ENCODE measurements at regions not wholly inside any gene's neighbourhood (a gene's known extent, or its start where the extent isn't known, plus 50 kb on each side); places are given as distances from the start of the nearest gene placed in this dataset.

DNA sequence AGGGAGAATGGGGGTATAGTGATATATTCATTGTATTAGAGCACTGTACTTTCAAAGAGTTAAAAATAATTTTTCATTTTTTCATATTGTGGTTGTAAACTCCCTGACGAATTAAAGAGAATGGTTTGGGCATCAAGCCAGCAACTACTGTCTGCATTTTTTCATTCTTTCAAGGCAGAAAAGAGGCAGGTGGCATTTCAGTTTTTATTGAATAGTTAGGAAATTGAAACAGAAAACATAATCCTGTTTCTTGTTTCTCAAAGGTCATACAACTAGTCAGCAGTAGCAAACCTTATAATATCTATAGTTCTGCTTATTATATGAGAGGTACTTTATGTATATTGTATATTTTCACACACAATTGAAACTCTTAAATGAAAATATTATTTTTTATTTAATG is 303.9 kb upstream of the KCND2 start:
- no peak for DNase-seq (ENCODE audit: low read depth)
- TF ChIP-seq, protein P1, sequence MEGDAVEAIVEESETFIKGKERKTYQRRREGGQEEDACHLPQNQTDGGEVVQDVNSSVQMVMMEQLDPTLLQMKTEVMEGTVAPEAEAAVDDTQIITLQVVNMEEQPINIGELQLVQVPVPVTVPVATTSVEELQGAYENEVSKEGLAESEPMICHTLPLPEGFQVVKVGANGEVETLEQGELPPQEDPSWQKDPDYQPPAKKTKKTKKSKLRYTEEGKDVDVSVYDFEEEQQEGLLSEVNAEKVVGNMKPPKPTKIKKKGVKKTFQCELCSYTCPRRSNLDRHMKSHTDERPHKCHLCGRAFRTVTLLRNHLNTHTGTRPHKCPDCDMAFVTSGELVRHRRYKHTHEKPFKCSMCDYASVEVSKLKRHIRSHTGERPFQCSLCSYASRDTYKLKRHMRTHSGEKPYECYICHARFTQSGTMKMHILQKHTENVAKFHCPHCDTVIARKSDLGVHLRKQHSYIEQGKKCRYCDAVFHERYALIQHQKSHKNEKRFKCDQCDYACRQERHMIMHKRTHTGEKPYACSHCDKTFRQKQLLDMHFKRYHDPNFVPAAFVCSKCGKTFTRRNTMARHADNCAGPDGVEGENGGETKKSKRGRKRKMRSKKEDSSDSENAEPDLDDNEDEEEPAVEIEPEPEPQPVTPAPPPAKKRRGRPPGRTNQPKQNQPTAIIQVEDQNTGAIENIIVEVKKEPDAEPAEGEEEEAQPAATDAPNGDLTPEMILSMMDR (IDR thresholded peaks at IDR 0.05; ENCODE audit: low read depth, low read length, missing control alignments) = no peak
- no peak overlapping the region for H3K4me3 ChIP-seq (ENCODE audit: low read depth, low read length)

DNA sequence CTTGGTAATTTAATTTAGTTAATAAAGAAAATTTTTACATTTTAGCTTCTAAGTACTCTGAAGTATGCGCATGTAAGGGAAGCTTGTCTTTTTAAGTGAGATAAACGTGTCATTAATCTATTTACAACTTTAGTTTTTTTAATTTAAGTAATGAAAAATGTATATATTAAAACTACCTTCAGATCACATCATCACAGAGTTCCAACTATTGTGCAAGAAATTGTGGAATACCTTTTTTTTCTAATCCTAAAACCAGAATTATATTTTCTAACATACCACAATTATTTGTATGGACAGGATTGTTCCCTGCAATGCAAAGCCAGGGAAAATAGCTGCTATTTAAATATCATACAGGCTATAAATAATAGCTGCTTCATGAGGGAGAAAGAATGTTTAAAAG is 303.2 kb upstream of the KCND2 start:
- H3K4me3 ChIP-seq (ENCODE audit: low read depth, low read length) = no peak overlapping the region
- TF ChIP-seq, protein P1 (IDR thresholded peaks at IDR 0.05; ENCODE audit: low read depth, low read length, missing control alignments) = no peak
- no peak for DNase-seq (ENCODE audit: low read depth)

DNA sequence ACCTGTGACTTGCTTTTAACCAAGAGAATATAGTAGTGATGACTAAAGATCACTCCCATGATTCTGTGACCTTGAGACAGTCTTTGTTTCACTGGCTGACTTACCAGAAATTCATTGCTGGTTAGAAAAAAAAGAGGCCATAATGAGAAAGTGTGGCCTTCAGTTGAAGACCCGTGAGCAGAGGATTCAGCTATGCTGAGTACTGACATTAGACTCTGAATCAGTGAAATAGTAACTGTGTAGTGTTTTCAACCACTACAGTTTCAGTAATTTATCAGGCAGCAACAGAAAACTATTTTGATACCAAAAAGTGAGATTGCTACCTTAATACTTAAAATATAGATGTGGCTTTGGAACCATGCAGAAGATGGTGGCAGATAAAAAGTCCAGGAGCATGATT is 298.0 kb upstream of the KCND2 start:
- TF ChIP-seq, protein P1 (IDR thresholded peaks at IDR 0.05; ENCODE audit: low read depth, low read length, missing control alignments) = no peak
- DNase-seq (ENCODE audit: low read depth) = no peak
- no peak overlapping the region for H3K4me3 ChIP-seq (ENCODE audit: low read depth, low read length)

DNA sequence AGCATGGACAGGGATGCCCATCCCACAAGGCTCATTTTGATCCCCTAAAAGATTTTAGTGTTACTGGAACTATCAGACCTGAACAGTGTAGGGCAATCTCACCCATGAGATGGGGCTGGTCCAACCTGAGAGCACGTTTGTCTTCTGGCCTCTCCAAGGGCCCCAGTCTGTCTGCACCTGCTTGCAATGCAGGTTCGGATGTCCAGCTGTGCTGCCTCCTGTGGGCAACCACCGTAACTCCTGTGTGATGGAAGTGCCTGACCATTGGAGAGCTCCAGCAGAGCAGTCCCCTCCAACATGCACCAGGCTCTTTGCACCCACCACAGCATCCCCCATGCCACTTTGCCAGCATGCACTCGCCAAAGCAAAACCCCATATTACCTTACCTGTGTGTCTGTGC is 290.1 kb upstream of the KCND2 start:
- DNase-seq (ENCODE audit: low read depth) = no peak
- TF ChIP-seq, protein P1 (IDR thresholded peaks at IDR 0.05; ENCODE audit: low read depth, low read length, missing control alignments) = no peak
- no peak overlapping the region for H3K4me3 ChIP-seq (ENCODE audit: low read depth, low read length)

DNA sequence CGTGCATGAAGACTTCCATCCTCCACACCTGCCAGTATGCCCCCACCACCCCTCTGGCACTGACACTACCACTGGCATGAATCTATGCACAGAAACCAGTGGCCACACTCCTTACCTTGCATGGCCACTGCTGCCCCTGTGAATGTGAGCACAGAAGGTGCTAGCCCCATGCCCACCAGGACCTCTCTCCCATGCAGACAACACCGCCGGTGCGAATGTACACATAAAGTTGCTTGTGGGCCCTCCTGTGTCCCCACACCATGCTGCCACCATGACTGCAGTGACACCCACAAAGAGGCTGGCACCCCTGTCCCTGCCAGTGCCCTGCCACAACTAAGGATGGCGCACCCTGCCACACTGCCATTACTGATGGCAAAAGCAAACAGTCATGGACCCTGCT is 289.5 kb upstream of the KCND2 start:
- no peak overlapping the region for H3K4me3 ChIP-seq (ENCODE audit: low read depth, low read length)
- TF ChIP-seq, protein P1 (IDR thresholded peaks at IDR 0.05; ENCODE audit: low read depth, low read length, missing control alignments) = no peak
- no peak for DNase-seq (ENCODE audit: low read depth)

DNA sequence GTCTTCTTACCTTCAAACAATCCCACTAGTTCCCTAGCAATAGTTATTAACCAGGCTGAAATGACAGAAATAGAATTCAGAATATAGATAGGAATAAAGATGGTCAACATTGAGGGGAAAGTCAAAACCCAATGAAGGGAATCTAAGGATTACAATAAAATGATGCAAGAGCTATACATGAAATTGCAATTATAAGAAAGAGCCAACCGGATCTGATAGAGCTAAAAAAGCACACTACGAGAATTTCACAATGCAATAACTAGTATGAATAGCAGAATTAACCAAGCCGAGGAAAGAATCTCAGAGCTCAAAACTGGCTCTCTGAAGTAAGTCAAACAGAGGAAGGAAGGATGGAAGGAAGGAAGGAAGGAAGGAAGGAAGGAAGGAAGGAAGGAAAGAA is 288.7 kb upstream of the KCND2 start:
- TF ChIP-seq, protein P1 (IDR thresholded peaks at IDR 0.05; ENCODE audit: low read depth, low read length, missing control alignments) = no peak
- no peak for DNase-seq (ENCODE audit: low read depth)
- no peak overlapping the region for H3K4me3 ChIP-seq (ENCODE audit: low read depth, low read length)

DNA sequence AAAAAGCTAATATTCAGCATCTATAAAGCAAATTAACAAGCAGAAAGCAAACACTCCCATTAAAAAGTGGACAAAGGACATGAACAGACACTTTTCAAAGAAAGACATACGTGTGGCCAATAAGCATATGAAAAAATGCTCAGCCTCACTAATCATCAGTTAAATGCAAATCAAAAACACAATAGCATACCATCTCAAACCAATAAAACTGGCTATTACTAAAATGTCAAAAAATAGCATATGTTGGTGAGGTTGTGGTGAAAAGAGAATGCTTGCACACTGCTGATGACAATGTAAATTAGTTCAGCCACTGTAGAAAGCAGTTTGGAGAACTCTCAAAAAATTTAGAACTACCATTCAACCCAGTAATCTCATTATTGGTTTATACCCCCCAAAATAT is 284.6 kb upstream of the KCND2 start:
- TF ChIP-seq, protein P1 (IDR thresholded peaks at IDR 0.05; ENCODE audit: low read depth, low read length, missing control alignments) = no peak
- no peak overlapping the region for H3K4me3 ChIP-seq (ENCODE audit: low read depth, low read length)
- DNase-seq (ENCODE audit: low read depth) = no peak

Measured in GM12864 (cell line).